ENCODE measurements at regions not wholly inside any gene's neighbourhood (a gene's known extent, or its start where the extent isn't known, plus 50 kb on each side); places are given as distances from the start of the nearest gene placed in this dataset.

GRCh38 chr2:111703759-111704158 is 180.2 kb downstream of the ANAPC1 start:
- no peak for DNase-seq

- no peak for DNase-seq
These were observed 179.7 kb downstream of the ANAPC1 start for GRCh38 chr2:111704246-111704645.

- DNase-seq, result no peak
These were observed 178.8 kb downstream of the ANAPC1 start for GRCh38 chr2:111705239-111705638.

- peak; percentile 91 for DNase-seq
These were observed 178.2 kb downstream of the ANAPC1 start for GRCh38 chr2:111705711-111706336.

DNA sequence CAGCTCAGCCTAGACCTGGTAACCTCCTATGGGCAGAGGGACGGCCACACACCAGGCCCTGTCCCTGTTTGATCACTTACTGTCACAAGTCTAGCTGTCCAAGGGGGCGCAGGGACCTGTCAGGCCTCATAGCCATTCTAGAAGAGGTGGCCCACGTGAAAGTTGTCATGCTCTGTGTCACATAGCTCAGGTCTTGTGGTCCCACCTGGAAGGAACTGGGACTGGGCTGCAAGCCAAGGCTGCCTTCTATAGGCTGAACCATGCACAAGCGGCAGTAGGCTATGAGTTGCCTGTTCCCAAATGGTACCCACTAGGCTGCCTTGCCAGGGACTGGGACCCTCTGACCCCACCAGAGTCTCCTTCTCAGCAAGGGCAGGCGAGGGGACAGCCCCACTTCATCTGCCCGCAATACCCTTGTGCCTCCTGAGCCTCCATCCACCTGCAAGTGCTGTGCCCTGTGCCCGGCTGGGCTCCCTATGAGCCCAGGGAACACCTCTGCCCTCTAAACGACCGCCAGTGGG is 177.5 kb downstream of the ANAPC1 start:
- peak; percentile 52 for DNase-seq

DNA sequence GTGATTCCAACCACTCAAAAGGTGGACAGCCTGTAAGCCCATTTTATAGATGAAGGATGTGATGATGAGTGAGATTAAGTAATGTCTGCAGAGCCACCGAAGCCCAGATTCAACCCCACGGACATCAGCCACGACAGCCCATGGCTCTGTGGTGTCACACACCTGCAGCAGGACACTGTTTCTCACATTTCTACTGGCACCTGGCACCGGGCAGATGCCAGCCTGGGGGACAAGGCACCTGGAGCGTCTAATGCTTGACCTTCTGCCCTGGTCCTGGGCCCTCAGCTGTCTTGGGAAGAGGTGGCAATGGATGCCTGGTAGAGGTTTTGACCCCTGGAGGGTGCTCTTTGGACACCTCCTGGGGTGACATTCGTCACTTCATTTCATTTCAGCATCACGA is 176.3 kb downstream of the ANAPC1 start:
- DNase-seq, result no peak

GRCh38 chr2:111708476-111709180 is 175.4 kb downstream of the ANAPC1 start:
- no peak for DNase-seq

DNA sequence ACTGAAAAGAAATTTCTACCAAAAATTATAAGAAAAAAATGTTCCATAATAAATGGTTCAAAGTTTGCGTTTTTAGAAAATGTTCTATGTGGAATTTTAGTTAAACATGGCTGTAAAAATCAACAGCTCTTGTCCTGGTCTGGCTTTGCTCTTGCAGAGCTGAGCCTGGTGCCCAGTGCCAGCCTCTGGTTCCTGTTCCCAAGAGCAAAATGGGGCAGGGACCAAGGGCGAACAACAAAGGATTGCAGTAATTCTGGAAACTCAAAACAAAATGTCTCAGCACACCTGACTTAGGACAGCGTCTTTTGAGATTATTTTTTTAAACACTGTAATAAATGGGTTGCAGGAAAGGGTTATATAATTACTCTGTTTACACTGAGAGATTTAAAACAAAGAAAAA is 174.7 kb downstream of the ANAPC1 start:
- no peak for DNase-seq

DNA sequence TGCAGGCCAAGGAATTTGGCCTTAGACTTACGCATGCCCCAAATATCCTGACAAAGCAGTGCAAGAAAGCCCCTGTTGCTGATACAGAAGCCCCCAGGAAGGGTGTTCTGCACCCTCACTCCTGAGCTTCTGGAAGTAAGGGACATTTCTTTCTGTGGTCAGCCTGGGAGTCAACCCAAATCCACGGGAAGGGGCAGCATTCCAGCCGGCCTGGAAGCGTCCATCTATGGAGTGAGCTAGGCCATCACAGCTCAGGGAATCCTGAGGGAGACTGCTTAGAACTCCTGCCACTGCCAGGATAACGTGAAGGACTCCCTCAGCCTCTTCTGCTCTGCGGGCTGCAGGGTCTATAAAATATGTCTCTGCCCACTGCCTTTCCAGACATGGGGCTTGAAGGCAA is 173.9 kb downstream of the ANAPC1 start:
- no peak for DNase-seq

GRCh38 chr2:111710613-111711012 is 173.4 kb downstream of the ANAPC1 start:
- DNase-seq, result no peak

DNA sequence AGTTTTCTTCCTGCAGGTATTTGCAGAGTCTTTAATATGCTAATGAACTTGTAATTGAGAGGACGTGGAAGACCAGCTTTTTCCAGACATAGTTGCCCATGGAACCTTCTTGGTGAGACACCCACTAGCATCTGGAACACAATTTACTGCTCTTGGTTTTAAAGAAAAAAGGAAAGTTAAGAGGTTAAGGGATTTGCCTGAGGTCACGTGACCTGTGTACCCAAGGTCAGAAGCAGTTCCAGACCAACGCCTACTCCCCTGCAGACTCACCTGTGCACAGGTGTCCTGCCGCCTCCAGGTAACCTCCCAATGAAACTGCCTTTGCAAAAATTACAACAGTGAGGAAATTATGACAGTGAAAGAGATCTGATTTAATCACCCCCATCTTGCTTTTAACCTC is 172.7 kb downstream of the ANAPC1 start:
- DNase-seq, result no peak

GRCh38 chr2:111712361-111712760 is 171.6 kb downstream of the ANAPC1 start:
- DNase-seq, result no peak

DNA sequence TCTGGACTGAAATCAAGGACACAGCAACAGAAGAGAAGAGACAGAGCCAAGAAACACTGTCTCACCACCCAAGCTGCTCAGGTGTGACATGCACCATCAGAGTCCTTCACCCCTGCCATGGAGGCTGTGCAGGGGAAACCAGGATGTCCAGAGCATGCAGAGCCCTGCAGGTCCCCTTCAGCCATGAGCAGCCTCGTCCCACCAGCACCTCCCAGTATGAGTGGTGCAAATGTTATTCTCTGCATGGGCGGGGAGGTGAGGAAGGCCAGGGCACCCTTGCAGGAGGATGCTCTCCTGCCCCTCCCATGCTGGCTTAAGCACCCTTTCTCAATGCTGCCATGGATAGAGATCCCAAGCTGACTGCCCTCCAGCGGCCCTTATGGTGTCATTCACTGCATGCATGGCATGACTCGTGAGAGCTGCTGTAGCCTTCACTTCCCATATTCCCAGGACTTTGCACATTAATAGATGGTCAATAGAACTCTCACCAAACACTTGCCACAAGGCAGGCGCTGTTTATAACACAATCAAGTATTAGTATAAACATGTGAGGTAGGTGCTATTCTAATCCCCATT is 171.0 kb downstream of the ANAPC1 start:
- no peak for DNase-seq

DNA sequence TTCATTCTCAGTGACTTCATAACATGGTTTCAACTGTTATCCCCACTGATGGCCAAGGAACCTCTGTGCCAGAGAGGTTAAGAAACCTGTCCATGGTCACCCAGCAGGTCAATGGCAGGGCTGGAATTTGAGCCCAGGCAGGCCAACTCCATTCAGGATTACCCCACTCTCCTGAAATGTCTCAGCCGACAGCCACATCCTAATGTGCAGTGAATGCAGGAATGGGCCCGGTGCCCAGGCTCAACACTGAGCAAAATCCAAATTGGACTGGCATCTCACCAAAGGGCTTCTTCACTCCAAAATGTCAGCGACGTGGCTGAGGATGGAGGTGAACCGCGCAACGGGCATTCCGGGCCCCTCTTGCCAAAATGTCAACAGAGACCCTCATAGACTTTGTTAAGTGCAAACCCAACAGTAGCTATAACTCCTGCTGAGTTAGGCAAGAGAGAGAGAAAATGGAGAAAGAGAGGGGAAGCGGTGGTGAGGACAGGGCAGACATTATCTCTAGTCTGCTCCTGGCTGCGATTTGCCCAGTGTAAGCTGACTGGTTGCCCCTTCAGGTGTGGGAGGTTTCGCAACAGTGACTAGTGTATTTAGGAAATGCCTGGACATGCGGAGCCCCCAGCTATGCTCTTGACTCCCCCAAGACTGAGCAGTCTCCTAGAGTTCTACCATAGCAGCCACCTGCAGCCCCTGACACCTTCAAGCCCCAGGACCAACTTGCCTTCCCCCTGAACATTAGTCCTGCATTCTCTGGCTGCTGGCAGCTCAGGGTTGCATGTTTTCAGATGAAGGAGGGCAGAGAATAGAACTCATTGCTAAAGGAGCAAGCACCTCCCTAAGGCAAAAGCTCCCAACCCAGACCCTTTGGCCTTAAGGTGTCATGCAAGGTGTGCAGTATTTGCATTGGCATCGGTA is 167.7 kb downstream of the ANAPC1 start:
- DNase-seq, result no peak

DNA sequence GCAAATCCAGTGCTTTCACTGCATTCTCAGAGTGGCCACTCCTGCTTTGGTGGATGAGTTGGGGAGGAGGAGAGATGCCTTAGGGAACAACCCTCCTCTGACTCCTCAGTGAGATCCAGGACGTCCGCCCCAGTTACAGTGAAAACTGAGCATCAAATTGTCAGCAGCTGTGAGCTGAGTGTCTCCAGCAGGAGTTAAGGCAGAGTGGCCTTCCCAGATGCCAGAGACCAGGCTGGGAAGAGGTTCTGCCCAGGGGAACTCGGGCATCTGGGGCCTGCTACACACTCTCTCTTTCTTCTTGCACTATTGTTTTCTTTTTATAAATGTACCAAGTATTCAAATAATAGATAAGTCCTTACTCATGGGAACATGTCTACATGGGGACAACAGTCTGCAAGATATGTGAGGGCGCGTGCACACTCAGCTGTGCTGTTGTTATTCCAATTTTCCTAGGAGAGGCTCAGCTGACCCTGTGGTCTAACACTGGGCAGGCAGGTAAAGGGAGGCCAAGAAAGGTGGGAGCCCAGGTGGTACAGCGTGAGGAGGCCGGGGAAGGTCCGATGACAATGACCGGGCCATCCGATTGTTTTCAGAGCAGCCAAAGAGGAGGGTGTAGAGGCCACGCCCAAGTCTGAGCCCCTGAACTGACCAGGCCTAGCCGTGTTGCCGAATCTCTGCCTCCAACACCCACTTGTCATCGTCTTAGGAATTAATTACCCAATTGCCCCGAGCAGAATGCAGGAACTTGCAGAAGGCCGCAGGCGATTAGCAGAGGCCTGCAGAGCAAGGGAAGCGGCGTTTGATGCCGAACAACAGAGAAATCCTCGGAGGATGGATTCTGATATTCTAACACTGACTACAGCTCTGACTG is 166.9 kb downstream of the ANAPC1 start:
- DNase-seq, result no peak

All from DMS79 treated with DMSO at 0.1 percent for 48 hours (cell line).